ENCODE measurements at regions not wholly inside any gene's neighbourhood (a gene's known extent, or its start where the extent isn't known, plus 50 kb on each side); places are given as distances from the start of the nearest gene placed in this dataset.
A peak's percentile ranks its signal among the peaks of the same experiment; 100 is the strongest.

GRCh38 chr14:82362452-82362851 is 828.8 kb upstream of the SEL1L start:
- no peak for DNase-seq (ENCODE audit: low spot score)

- DNase-seq (ENCODE audit: low spot score): no peak
Observed at GRCh38 chr14:82365471-82365870, 831.8 kb upstream of the SEL1L start.

- DNase-seq (ENCODE audit: low spot score): no peak
Observed at GRCh38 chr14:82366803-82367202, 833.1 kb upstream of the SEL1L start.

- no peak for DNase-seq (ENCODE audit: low spot score)
Observed at GRCh38 chr14:82379291-82379690, 845.6 kb upstream of the SEL1L start.

GRCh38 chr14:82385048-82385447 is 851.4 kb upstream of the SEL1L start:
- DNase-seq (ENCODE audit: low spot score): no peak

- peak; percentile 57 for DNase-seq (ENCODE audit: low spot score)
Observed at GRCh38 chr14:82387699-82388098, 854.0 kb upstream of the SEL1L start.

GRCh38 chr14:82388488-82388887 is 854.8 kb upstream of the SEL1L start:
- DNase-seq (ENCODE audit: low spot score): no peak

GRCh38 chr14:82390586-82390985 is 856.9 kb upstream of the SEL1L start:
- no peak for DNase-seq (ENCODE audit: low spot score)

GRCh38 chr14:82394916-82395315 is 861.3 kb upstream of the SEL1L start:
- DNase-seq (ENCODE audit: low spot score): no peak

GRCh38 chr14:82398256-82398655 is 864.6 kb upstream of the SEL1L start:
- no peak for DNase-seq (ENCODE audit: low spot score)

- no peak for DNase-seq (ENCODE audit: low spot score)
Observed at GRCh38 chr14:82403987-82404386, 870.3 kb upstream of the SEL1L start.

- no peak for DNase-seq (ENCODE audit: low spot score)
Observed at GRCh38 chr14:82410064-82410463, 876.4 kb upstream of the SEL1L start.

GRCh38 chr14:82411298-82411697 is 877.6 kb upstream of the SEL1L start:
- DNase-seq (ENCODE audit: low spot score): no peak

- DNase-seq (ENCODE audit: low spot score): no peak
Observed at GRCh38 chr14:82412545-82412944, 878.9 kb upstream of the SEL1L start.

GRCh38 chr14:82414853-82415539 is 881.3 kb upstream of the SEL1L start:
- no peak for DNase-seq (ENCODE audit: low spot score)

- DNase-seq (ENCODE audit: low spot score): no peak
Observed at GRCh38 chr14:82419933-82420332, 886.3 kb upstream of the SEL1L start.

GRCh38 chr14:82420871-82421270 is 887.2 kb upstream of the SEL1L start:
- DNase-seq (ENCODE audit: low spot score): peak; percentile 15

- DNase-seq (ENCODE audit: low spot score): no peak
Observed at GRCh38 chr14:82421286-82421685, 887.6 kb upstream of the SEL1L start.

GRCh38 chr14:82422230-82422629 is 888.6 kb upstream of the SEL1L start:
- DNase-seq (ENCODE audit: low spot score): peak; percentile 16

- DNase-seq (ENCODE audit: low spot score): no peak
Observed at GRCh38 chr14:82425261-82425660, 891.6 kb upstream of the SEL1L start.

GRCh38 chr14:82431031-82431430 is 897.4 kb upstream of the SEL1L start:
- DNase-seq (ENCODE audit: low spot score): no peak

- DNase-seq (ENCODE audit: low spot score): peak; percentile 10
Observed at GRCh38 chr14:82432301-82433105, 898.9 kb upstream of the SEL1L start.

- no peak for DNase-seq (ENCODE audit: low spot score)
Observed at GRCh38 chr14:82438436-82438835, 904.8 kb upstream of the SEL1L start.

GRCh38 chr14:82441270-82441669 is 907.6 kb upstream of the SEL1L start:
- DNase-seq (ENCODE audit: low spot score): no peak

All from Ammon's horn (tissue), 1 donor.